DMS153 (cell line): ENCODE measurements at regions not wholly inside any gene's neighbourhood (a gene's known extent, or its start where the extent isn't known, plus 50 kb on each side); places are given as distances from the start of the nearest gene placed in this dataset.

Experiments
- DNase-seq: peaks from one replicate; lab custom pipeline; 2025; lab: John Stamatoyannopoulos, UW

GRCh38 chr1:229762891-229763290 lies 136.8 kb downstream of the URB2 start:
- DNase-seq = no peak

GRCh38 chr1:229768232-229768631 lies 142.2 kb downstream of the URB2 start:
- DNase-seq = peak; percentile 30

- DNase-seq = no peak
Measured at GRCh38 chr1:229769006-229769405, 143.0 kb downstream of the URB2 start.

- no peak for DNase-seq
Measured at GRCh38 chr1:229769809-229770208, 143.8 kb downstream of the URB2 start.

GRCh38 chr1:229778794-229779193 lies 152.7 kb downstream of the URB2 start:
- DNase-seq = no peak

GRCh38 chr1:229781453-229781852 lies 155.4 kb downstream of the URB2 start:
- peak; percentile 36 for DNase-seq

- no peak for DNase-seq
Measured at GRCh38 chr1:229782469-229782868, 156.4 kb downstream of the URB2 start.

- DNase-seq = no peak
Measured at GRCh38 chr1:229784834-229785233, 158.8 kb downstream of the URB2 start.

- no peak for DNase-seq
Measured at GRCh38 chr1:229786974-229787610, 161.0 kb downstream of the URB2 start.

GRCh38 chr1:229788004-229788403 lies 162.0 kb downstream of the URB2 start:
- DNase-seq = no peak

GRCh38 chr1:229792012-229792975 lies 166.2 kb downstream of the URB2 start:
- DNase-seq = no peak

- no peak for DNase-seq
Measured at GRCh38 chr1:229793488-229793887, 167.4 kb downstream of the URB2 start.

- no peak for DNase-seq
Measured at GRCh38 chr1:229798558-229798957, 172.5 kb downstream of the URB2 start.

- peak; percentile 13 for DNase-seq
Measured at GRCh38 chr1:229803626-229804217, 177.7 kb downstream of the URB2 start.

GRCh38 chr1:229808272-229808671 lies 182.2 kb downstream of the URB2 start:
- no peak for DNase-seq

GRCh38 chr1:229810140-229810539 lies 184.1 kb downstream of the URB2 start:
- no peak for DNase-seq

- DNase-seq = no peak
Measured at GRCh38 chr1:229810961-229811360, 184.9 kb downstream of the URB2 start.

GRCh38 chr1:229812148-229812547 lies 186.1 kb downstream of the URB2 start:
- DNase-seq = no peak

- no peak for DNase-seq
Measured at GRCh38 chr1:229812693-229813092, 186.6 kb downstream of the URB2 start.

GRCh38 chr1:229815076-229815475 lies 189.0 kb downstream of the URB2 start:
- no peak for DNase-seq

- DNase-seq = no peak
Measured at GRCh38 chr1:229815961-229816360, 189.9 kb downstream of the URB2 start.

- DNase-seq = no peak
Measured at GRCh38 chr1:229817936-229818335, 191.9 kb downstream of the URB2 start.

- peak; percentile 46 for DNase-seq
Measured at GRCh38 chr1:229819091-229819490, 193.0 kb downstream of the URB2 start.
